ENCODE measurements at regions not wholly inside any gene's neighbourhood (a gene's known extent, or its start where the extent isn't known, plus 50 kb on each side); places are given as distances from the start of the nearest gene placed in this dataset.

DNA sequence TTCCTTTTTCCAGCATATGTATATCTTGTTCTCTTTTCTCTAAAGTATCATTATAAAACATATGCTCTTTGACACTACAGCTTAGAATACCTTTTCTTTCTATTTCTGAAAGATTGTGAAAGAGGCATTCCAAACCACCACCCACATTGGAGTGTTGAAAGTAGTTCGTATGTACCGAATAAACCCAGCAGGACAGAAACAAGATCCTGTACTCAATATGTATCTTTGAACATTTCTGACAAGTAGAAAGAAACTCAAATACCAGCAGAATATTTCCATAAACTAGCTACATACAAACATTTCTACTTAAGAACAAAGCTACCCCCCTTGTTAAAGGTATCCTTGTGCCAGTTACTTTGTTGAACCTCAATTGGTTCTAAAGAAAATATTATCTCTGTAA is 415.3 kb upstream of the ALCAM start:
- no peak overlapping the region for H3K9ac ChIP-seq (ENCODE audit: insufficient read length, low read depth)
- no peaks in the 10 kb centered on the region; the same call in 1 of the 2 replicates for H3K9me3 ChIP-seq (ENCODE audit: insufficient read depth, low read length)
- no peaks in the 10 kb centered on the region for H3K4me1 ChIP-seq (ENCODE audit: insufficient read depth, insufficient read length)
- no peak for TF ChIP-seq YY1 (IDR thresholded peaks at IDR 0.05; ENCODE audit: insufficient read depth, insufficient read length)
- no peak for TF ChIP-seq ZNF274 (IDR thresholded peaks at IDR 0.05; ENCODE audit: low read depth, low read length)
- TF ChIP-seq SUZ12 (IDR thresholded peaks at IDR 0.05; ENCODE audit: extremely low read depth, insufficient read depth, insufficient read length), result no peak
- no peaks in the 10 kb centered on the region for H3K36me3 ChIP-seq (ENCODE audit: insufficient read depth, insufficient read length, low read length)
- DNase-seq (ENCODE audit: low read depth, low spot score), result no peak
- no peak overlapping the region for H3K4me3 ChIP-seq (ENCODE audit: insufficient read length, low read depth)
- H3K27me3 ChIP-seq (ENCODE audit: insufficient read depth, insufficient read length), result no peaks in the 10 kb centered on the region

DNA sequence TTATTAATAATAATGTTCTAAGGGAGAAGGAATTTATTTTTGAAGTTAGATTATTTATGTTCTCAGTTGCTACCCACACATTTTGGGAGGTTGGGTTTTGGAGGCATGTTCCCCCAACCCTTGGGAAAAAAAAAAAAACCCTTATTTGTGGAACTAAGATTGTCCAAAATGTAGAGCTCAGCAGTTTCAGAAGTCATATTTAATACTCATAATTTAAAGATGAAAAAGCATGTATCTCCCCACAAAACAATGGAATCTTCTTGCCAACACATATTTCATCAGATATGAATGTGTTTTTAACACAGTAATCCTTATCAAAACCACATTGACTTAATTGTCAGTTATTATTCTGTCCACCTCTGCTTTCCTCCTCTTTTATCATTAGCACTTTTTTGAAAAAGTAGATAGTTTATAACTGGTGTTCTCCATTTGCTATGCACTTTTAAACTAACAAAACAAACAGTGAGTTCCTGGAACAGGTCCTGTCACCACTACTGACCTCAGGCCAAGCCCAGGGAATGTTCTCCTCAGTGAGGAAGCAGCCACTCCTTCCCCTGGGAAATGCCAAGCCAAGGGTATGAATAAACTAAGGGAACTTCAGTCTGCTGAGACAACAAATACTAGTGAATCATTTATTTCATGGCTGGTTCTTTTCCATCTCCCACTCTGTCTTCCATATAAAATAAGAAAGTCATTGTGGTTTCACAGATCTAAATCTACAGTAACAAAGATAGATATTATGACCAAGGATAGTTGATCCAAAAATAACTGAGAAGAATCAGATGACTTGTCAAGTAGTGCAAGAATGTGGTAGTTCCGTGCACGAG is 414.4 kb upstream of the ALCAM start:
- no peak overlapping the region for H3K9ac ChIP-seq (ENCODE audit: insufficient read length, low read depth)
- no peak for DNase-seq (ENCODE audit: low read depth, low spot score)
- no peaks in the 10 kb centered on the region for H3K36me3 ChIP-seq (ENCODE audit: insufficient read depth, insufficient read length, low read length)
- TF ChIP-seq ZNF274 (IDR thresholded peaks at IDR 0.05; ENCODE audit: low read depth, low read length) (no peak), YY1 (IDR thresholded peaks at IDR 0.05; ENCODE audit: insufficient read depth, insufficient read length) (no peak), SUZ12 (IDR thresholded peaks at IDR 0.05; ENCODE audit: extremely low read depth, insufficient read depth, insufficient read length) (no peak)
- no peaks in the 10 kb centered on the region; the same call in 1 of the 2 replicates for H3K9me3 ChIP-seq (ENCODE audit: insufficient read depth, low read length)
- no peaks in the 10 kb centered on the region for H3K4me1 ChIP-seq (ENCODE audit: insufficient read depth, insufficient read length)
- no peaks in the 10 kb centered on the region for H3K27me3 ChIP-seq (ENCODE audit: insufficient read depth, insufficient read length)
- H3K4me3 ChIP-seq (ENCODE audit: insufficient read length, low read depth), result no peak overlapping the region

DNA sequence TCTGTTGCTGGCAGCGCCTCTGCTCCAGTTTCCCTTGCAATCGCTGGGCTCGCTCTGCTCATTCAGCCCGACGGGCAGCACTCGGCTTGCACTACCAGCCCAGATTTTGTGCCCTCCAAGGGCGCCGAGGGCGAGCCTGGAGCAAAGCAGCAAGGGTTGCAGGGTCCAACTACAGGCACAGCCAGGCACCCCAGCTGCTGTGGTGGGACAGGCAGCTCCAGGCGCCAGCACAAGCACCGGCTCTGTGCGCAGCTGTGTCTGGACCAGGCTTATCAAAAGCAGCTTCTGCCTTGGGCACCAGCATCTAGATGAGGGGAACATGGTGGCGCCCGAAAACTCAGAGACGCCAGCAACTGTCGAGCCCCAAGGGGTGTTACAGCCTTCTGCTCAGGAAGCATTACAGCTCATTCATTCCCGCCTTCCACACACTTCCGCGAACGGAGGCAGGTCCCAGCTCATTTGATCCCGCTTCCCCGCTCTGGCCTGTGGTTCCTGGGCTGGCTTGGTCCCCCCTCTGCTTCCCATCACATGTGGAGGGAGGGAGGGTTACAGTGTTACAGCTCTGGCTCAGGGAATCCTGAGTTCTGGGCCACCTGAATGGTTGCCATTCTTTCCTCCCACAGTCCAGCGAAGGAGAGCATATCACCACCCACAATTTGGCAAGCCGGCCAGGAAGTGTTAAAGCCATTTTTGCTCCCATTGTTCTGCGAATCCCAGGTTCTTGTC is 409.9 kb upstream of the ALCAM start:
- H3K36me3 ChIP-seq (ENCODE audit: insufficient read depth, insufficient read length, low read length), result no peaks in the 10 kb centered on the region
- no peaks in the 10 kb centered on the region for H3K4me1 ChIP-seq (ENCODE audit: insufficient read depth, insufficient read length)
- no peak overlapping the region for H3K4me3 ChIP-seq (ENCODE audit: insufficient read length, low read depth)
- H3K9ac ChIP-seq (ENCODE audit: insufficient read length, low read depth), result no peak overlapping the region
- no peak for TF ChIP-seq SUZ12 (IDR thresholded peaks at IDR 0.05; ENCODE audit: extremely low read depth, insufficient read depth, insufficient read length)
- no peak for TF ChIP-seq YY1 (IDR thresholded peaks at IDR 0.05; ENCODE audit: insufficient read depth, insufficient read length)
- no peak for TF ChIP-seq ZNF274 (IDR thresholded peaks at IDR 0.05; ENCODE audit: low read depth, low read length)
- no peak for DNase-seq (ENCODE audit: low read depth, low spot score)
- H3K27me3 ChIP-seq (ENCODE audit: insufficient read depth, insufficient read length), result no peaks in the 10 kb centered on the region
- no peaks in the 10 kb centered on the region for H3K9me3 ChIP-seq (ENCODE audit: insufficient read depth, low read length)

DNA sequence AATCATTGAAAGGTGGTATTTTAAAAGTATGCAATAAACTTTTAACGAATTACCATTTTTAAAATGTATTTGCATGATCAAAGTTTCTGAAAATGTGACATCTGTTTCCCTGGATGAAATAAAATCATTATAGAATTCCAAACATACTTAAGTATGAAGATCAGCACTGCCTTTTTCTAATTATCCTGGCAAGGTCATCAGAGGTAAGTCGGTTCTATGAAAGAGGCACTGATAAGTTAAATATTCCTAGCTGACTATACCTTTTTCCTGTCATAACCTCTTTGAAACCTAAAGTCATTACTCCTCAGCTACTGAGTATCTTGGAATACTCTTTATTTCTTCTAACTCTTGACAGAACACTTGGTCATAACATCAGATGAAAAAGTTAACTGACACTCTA is 406.1 kb upstream of the ALCAM start:
- Histone ChIP-seq H3K27me3 (ENCODE audit: insufficient read depth, insufficient read length) (no peaks in the 10 kb centered on the region), H3K4me1 (ENCODE audit: insufficient read depth, insufficient read length) (no peaks in the 10 kb centered on the region), H3K9me3 (ENCODE audit: insufficient read depth, low read length) (no peaks in the 10 kb centered on the region), H3K4me3 (ENCODE audit: insufficient read length, low read depth) (no peak overlapping the region), H3K36me3 (ENCODE audit: insufficient read depth, insufficient read length, low read length) (no peaks in the 10 kb centered on the region), H3K9ac (ENCODE audit: insufficient read length, low read depth) (no peak overlapping the region)
- DNase-seq (ENCODE audit: low read depth, low spot score), result no peak
- TF ChIP-seq SUZ12 (IDR thresholded peaks at IDR 0.05; ENCODE audit: extremely low read depth, insufficient read depth, insufficient read length) (no peak), YY1 (IDR thresholded peaks at IDR 0.05; ENCODE audit: insufficient read depth, insufficient read length) (no peak), ZNF274 (IDR thresholded peaks at IDR 0.05; ENCODE audit: low read depth, low read length) (no peak)

DNA sequence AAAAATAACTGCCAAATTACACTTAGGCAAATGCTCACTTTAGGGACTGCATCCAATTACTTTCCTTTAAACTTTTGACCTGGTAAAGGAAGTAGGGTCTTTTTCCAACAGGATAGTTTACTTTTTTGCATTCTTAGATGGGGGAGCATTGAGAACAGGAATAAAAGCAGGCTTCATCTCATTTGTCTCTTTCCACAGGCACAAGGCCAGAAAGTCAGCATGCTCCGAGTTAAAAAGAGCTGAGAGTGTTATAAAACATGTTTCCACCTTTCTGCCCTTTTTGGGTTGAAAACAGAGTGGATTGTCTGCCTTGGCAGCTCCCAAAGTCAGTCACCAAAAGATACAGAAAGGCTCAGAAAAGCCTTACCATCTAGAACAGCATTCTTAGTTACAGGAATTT is 404.9 kb upstream of the ALCAM start:
- Histone ChIP-seq H3K4me3 (ENCODE audit: insufficient read length, low read depth) (no peak overlapping the region), H3K4me1 (ENCODE audit: insufficient read depth, insufficient read length) (no peaks in the 10 kb centered on the region), H3K9ac (ENCODE audit: insufficient read length, low read depth) (no peak overlapping the region), H3K27me3 (ENCODE audit: insufficient read depth, insufficient read length) (no peaks in the 10 kb centered on the region), H3K9me3 (ENCODE audit: insufficient read depth, low read length) (no peaks in the 10 kb centered on the region), H3K36me3 (ENCODE audit: insufficient read depth, insufficient read length, low read length) (no peaks in the 10 kb centered on the region)
- no peak for DNase-seq (ENCODE audit: low read depth, low spot score)
- TF ChIP-seq SUZ12 (IDR thresholded peaks at IDR 0.05; ENCODE audit: extremely low read depth, insufficient read depth, insufficient read length) (no peak), YY1 (IDR thresholded peaks at IDR 0.05; ENCODE audit: insufficient read depth, insufficient read length) (no peak), ZNF274 (IDR thresholded peaks at IDR 0.05; ENCODE audit: low read depth, low read length) (no peak)

DNA sequence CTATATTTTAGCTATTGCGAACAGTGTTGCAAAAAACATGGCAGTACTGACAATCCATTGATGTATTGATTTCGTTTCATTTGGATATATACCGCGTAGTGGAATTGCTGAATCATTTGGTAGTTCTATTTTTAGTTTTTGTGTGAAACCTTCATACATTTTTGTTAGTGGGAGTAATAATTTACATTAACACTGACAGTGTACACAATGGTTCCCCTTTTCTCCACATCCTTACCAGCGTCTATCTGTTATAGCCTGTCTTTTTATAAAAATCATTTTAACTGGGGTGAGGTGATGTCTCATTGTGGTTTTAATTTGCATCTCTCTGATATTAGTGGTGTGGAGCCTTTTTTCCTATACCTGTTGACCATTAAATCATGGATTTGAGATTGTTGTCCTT is 392.4 kb upstream of the ALCAM start:
- no peak overlapping the region for H3K9ac ChIP-seq (ENCODE audit: insufficient read length, low read depth)
- no peaks in the 10 kb centered on the region for H3K4me1 ChIP-seq (ENCODE audit: insufficient read depth, insufficient read length)
- no peaks in the 10 kb centered on the region for H3K27me3 ChIP-seq (ENCODE audit: insufficient read depth, insufficient read length)
- H3K9me3 ChIP-seq (ENCODE audit: insufficient read depth, low read length), result peaks cover 7% of the 10 kb centered on the region; the same call in 1 of the 2 replicates
- no peak for TF ChIP-seq ZNF274 (IDR thresholded peaks at IDR 0.05; ENCODE audit: low read depth, low read length)
- TF ChIP-seq SUZ12 (IDR thresholded peaks at IDR 0.05; ENCODE audit: extremely low read depth, insufficient read depth, insufficient read length), result no peak
- TF ChIP-seq YY1 (IDR thresholded peaks at IDR 0.05; ENCODE audit: insufficient read depth, insufficient read length), result no peak
- no peak overlapping the region for H3K4me3 ChIP-seq (ENCODE audit: insufficient read length, low read depth)
- no peak for DNase-seq (ENCODE audit: low read depth, low spot score)
- H3K36me3 ChIP-seq (ENCODE audit: insufficient read depth, insufficient read length, low read length), result no peaks in the 10 kb centered on the region

DNA sequence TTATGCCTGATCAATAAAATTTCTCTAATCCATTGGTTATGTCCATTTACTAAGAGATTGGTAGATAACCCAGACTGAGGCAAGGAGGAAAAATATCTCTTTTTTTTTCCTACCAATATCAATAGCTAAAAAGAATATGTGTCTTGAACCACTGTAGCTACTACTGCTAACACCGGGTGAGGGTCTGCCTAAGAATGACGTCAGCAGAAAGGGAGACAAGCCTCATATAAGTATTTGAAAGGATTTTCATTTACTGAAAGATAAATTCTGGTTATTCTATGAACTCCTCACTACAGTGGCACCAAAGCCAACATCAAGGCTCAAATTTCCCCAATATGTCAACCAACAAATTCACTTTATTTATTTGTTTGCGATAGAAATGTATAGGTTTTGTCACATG is 389.0 kb upstream of the ALCAM start:
- peaks cover 7% of the 10 kb centered on the region; the same call in 1 of the 2 replicates for H3K9me3 ChIP-seq (ENCODE audit: insufficient read depth, low read length)
- no peaks in the 10 kb centered on the region for H3K27me3 ChIP-seq (ENCODE audit: insufficient read depth, insufficient read length)
- no peak for DNase-seq (ENCODE audit: low read depth, low spot score)
- H3K4me1 ChIP-seq (ENCODE audit: insufficient read depth, insufficient read length), result no peaks in the 10 kb centered on the region
- TF ChIP-seq ZNF274 (IDR thresholded peaks at IDR 0.05; ENCODE audit: low read depth, low read length), result no peak
- no peak for TF ChIP-seq SUZ12 (IDR thresholded peaks at IDR 0.05; ENCODE audit: extremely low read depth, insufficient read depth, insufficient read length)
- no peak for TF ChIP-seq YY1 (IDR thresholded peaks at IDR 0.05; ENCODE audit: insufficient read depth, insufficient read length)
- no peaks in the 10 kb centered on the region for H3K36me3 ChIP-seq (ENCODE audit: insufficient read depth, insufficient read length, low read length)
- H3K9ac ChIP-seq (ENCODE audit: insufficient read length, low read depth), result no peak overlapping the region
- H3K4me3 ChIP-seq (ENCODE audit: insufficient read length, low read depth), result no peak overlapping the region
